Parathyroid adenoma (tissue), 2 donors: ENCODE measurements at regions not wholly inside any gene's neighbourhood (a gene's known extent, or its start where the extent isn't known, plus 50 kb on each side); places are given as distances from the start of the nearest gene placed in this dataset.
"Not testable (repeated sequence)": the region's sequence is repeated elsewhere in the genome, so short reads cannot be mapped to it uniquely, and the experiment has no call there.

Experiments used
- H2AFZ ChIP-seq: fragments of 300-600 bp; sonication (generic); one replicate; pipeline ENCODE4 v1.7.0; 2017; ENCODE audit warnings: antibody characterized with exemption, mild to moderate bottlenecking
- H3K27ac ChIP-seq: fragments of 300-600 bp; sonication (generic); one replicate; pipeline ENCODE4 v1.7.0; 2017
- H3K27me3 ChIP-seq: fragments of 300-600 bp; sonication (generic); one replicate; pipeline ENCODE4 v1.7.0; 2017; ENCODE audit warnings: low read length; ENCODE audit not compliant: control insufficient read depth, insufficient read depth
- H3K36me3 ChIP-seq: fragments of 300-600 bp; sonication (generic); one replicate; pipeline ENCODE4 v1.7.0; 2017; ENCODE audit warnings: low read length; ENCODE audit not compliant: control insufficient read depth, insufficient read depth
- H3K4me1 ChIP-seq: fragments of 300-600 bp; sonication (generic); one replicate; pipeline ENCODE4 v1.7.0; 2017; ENCODE audit warnings: control low read depth
- H3K4me2 ChIP-seq: fragments of 300-600 bp; sonication (generic); one replicate; pipeline ENCODE4 v1.7.0; 2017; ENCODE audit warnings: low read length
- H3K4me3 ChIP-seq: fragments of 300-600 bp; sonication (generic); one replicate; pipeline ENCODE4 v1.7.0; 2017; ENCODE audit warnings: low read depth, low read length
- H3K79me2 ChIP-seq: fragments of 300-600 bp; sonication (generic); one replicate; pipeline ENCODE4 v1.7.0; 2017; ENCODE audit warnings: control low read depth
- H3K9ac ChIP-seq: fragments of 300-600 bp; sonication (generic); one replicate; pipeline ENCODE4 v1.7.0; 2017; ENCODE audit warnings: mild to moderate bottlenecking
- H3K9me3 ChIP-seq: fragments of 300-600 bp; sonication (generic); one replicate; pipeline ENCODE4 v1.7.0; 2017; ENCODE audit warnings: low read length; ENCODE audit not compliant: control insufficient read depth
- TF ChIP-seq, protein P1 (sequence below): fragments of 300-600 bp; sonication (generic); IDR thresholded peaks from one replicate; pipeline ENCODE4 v1.7.0; 2017; ENCODE audit warnings: antibody characterized with exemption, mild to moderate bottlenecking
- donor health status: primary hyperparathyroidism.

DNA sequence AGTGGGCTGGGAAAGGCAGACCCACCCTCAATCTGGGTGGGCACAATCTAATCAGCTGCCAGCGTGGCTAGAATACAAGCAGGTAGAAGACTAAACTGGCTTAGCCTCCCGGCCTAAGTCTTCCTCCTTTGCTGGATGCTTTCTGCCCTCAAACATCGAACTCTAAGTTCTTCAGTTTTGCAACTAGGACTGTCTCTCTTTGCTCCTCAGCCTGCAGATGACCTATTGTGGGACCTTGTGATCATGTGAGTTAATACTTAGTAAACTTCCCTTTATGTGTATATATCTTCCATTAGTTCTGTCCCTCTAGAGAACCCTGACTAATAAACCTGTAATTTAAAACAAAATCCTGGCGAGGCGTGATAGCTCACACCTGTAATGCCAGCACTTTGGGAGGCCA, 51.8 kb upstream of the SLC39A8 start:
- not testable (repeated sequence) for H3K4me3 ChIP-seq, H3K9me3 ChIP-seq, H3K4me1 ChIP-seq, H3K9ac ChIP-seq, H3K36me3 ChIP-seq, H3K79me2 ChIP-seq, H3K27me3 ChIP-seq, H2AFZ ChIP-seq, H3K4me2 ChIP-seq, H3K27ac ChIP-seq

DNA sequence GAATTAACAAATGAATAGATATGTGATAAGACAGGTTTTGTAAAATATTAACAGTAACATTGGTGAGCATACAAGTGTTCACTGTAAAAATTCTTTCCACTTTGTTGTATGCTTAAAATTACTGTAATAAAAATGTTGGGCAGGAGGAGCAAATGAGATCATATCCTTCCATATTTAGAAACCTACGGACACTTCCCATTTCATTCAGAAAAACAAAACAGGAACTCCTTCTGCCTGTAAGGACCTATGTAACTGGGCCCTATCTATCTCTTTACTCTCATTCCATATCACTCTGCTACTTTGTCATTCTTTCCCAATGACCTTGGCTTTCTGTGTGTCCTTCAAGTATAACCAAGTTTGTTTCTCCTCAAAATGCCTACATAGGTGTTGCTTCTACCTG, 53.7 kb upstream of the SLC39A8 start:
- H3K27me3 ChIP-seq = no peaks in the 10 kb centered on the region
- H2AFZ ChIP-seq = no peak overlapping the region
- H3K9ac ChIP-seq = no peak overlapping the region
- H3K9me3 ChIP-seq = no peaks in the 10 kb centered on the region
- H3K36me3 ChIP-seq = no peaks in the 10 kb centered on the region
- no peak overlapping the region for H3K27ac ChIP-seq
- no peaks in the 10 kb centered on the region for H3K4me1 ChIP-seq
- H3K4me3 ChIP-seq = no peak overlapping the region
- TF ChIP-seq, protein P1, sequence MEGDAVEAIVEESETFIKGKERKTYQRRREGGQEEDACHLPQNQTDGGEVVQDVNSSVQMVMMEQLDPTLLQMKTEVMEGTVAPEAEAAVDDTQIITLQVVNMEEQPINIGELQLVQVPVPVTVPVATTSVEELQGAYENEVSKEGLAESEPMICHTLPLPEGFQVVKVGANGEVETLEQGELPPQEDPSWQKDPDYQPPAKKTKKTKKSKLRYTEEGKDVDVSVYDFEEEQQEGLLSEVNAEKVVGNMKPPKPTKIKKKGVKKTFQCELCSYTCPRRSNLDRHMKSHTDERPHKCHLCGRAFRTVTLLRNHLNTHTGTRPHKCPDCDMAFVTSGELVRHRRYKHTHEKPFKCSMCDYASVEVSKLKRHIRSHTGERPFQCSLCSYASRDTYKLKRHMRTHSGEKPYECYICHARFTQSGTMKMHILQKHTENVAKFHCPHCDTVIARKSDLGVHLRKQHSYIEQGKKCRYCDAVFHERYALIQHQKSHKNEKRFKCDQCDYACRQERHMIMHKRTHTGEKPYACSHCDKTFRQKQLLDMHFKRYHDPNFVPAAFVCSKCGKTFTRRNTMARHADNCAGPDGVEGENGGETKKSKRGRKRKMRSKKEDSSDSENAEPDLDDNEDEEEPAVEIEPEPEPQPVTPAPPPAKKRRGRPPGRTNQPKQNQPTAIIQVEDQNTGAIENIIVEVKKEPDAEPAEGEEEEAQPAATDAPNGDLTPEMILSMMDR = no peak
- no peak overlapping the region for H3K4me2 ChIP-seq
- H3K79me2 ChIP-seq = no peaks in the 10 kb centered on the region

DNA sequence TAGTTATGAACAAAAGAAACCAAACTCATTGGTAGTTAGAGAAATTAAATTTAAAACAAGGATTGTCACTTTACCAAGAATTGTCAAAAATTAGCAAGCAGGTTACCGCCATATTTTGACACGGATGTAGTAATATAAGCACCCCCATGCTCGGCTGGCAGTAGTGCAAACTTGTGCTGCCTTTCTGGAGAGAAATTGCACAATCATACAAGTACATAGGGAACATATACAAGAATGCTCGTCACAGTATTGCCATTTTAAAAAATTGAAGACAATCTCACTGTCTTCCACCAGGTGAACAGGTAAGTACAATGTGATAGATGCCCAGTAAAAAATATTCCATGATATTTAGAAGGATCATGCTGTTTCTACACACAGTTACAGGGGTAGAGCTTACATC, 55.6 kb upstream of the SLC39A8 start:
- Histone ChIP-seq H3K9me3 (no peaks in the 10 kb centered on the region), H3K27ac (no peak overlapping the region)

DNA sequence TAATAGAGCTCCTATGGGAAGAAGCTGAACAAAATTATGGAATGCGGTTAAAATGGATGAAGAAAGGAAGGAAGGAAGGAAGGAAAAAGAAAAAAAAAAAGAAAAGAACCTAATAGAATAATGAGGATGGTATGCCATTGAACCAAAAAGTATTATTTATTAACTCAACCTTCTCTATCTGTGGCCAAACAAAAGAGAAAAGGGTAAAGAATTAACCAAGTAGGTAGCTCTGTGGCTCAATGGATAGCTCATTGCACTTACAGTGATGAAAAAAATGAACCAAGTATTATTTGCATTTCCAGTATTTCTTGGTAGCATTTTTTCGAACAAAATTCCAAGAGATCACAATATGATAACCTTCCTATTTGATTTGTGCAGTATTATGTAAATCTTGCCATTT, 56.9 kb upstream of the SLC39A8 start:
- Histone ChIP-seq H3K9me3 (no peaks in the 10 kb centered on the region), H3K36me3 (no peaks in the 10 kb centered on the region), H2AFZ (no peak overlapping the region), H3K27ac (no peak overlapping the region), H3K9ac (no peak overlapping the region), H3K4me2 (no peak overlapping the region), H3K4me1 (no peaks in the 10 kb centered on the region), H3K27me3 (no peaks in the 10 kb centered on the region), H3K79me2 (no peaks in the 10 kb centered on the region), H3K4me3 (no peak overlapping the region)
- TF ChIP-seq, protein P1 = no peak

More for the DNA sequence above, 55.6 kb upstream of the SLC39A8 start:
- TF ChIP-seq, protein P1 = no peak
- Histone ChIP-seq H3K4me2 (no peak overlapping the region), H2AFZ (no peak overlapping the region), H3K36me3 (no peaks in the 10 kb centered on the region), H3K79me2 (no peaks in the 10 kb centered on the region), H3K9ac (no peak overlapping the region), H3K4me3 (no peak overlapping the region), H3K4me1 (no peaks in the 10 kb centered on the region), H3K27me3 (no peaks in the 10 kb centered on the region)

DNA sequence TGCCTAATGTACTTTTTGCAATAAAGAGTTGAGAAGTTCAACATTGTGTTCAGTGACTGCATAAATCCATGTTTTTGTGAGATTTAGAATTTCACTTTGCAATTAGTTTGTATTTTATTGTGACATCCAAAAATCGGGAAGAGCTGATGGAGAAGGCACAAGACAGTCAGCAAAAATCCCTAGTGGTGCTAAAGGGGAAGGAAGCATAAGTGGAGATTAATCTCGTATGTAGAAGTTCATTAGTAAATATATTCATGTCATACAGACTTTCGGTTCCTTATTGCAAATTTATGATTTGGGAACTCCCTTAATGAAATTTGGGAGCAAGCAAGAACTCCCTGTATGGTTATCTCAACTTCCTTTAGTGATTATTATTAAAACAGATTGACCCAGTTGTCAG, 57.8 kb upstream of the SLC39A8 start:
- no peak overlapping the region for H3K4me3 ChIP-seq
- H3K36me3 ChIP-seq = no peaks in the 10 kb centered on the region
- H3K9me3 ChIP-seq = no peaks in the 10 kb centered on the region
- H3K27ac ChIP-seq = no peak overlapping the region
- H3K79me2 ChIP-seq = no peaks in the 10 kb centered on the region
- H3K4me1 ChIP-seq = no peaks in the 10 kb centered on the region
- no peak overlapping the region for H3K9ac ChIP-seq
- no peak overlapping the region for H3K4me2 ChIP-seq
- TF ChIP-seq, protein P1 = no peak
- H2AFZ ChIP-seq = no peak overlapping the region
- no peaks in the 10 kb centered on the region for H3K27me3 ChIP-seq
